NCI-H1436 treated with DMSO at 0.1 percent for 48 hours (cell line): ENCODE measurements at regions not wholly inside any gene's neighbourhood (a gene's known extent, or its start where the extent isn't known, plus 50 kb on each side); places are given as distances from the start of the nearest gene placed in this dataset.
"Not testable (repeated sequence)": the region's sequence is repeated elsewhere in the genome, so short reads cannot be mapped to it uniquely, and the experiment has no call there.

Experiments used
- DNase-seq: peaks from one replicate; lab custom pipeline; 2025; lab: John Stamatoyannopoulos, UW

GRCh38 chr13:89977203-89977602 is 1370.3 kb upstream of the MIR17HG start:
- no peak for DNase-seq

- DNase-seq: no peak
These were observed 1366.6 kb upstream of the MIR17HG start for GRCh38 chr13:89980896-89981295.

GRCh38 chr13:89982407-89983095 is 1364.9 kb upstream of the MIR17HG start:
- DNase-seq: no peak

- DNase-seq: no peak
These were observed 1359.3 kb upstream of the MIR17HG start for GRCh38 chr13:89988206-89988605.

- no peak for DNase-seq
These were observed 1343.9 kb upstream of the MIR17HG start for GRCh38 chr13:90003566-90003965.

- DNase-seq: no peak
These were observed 1338.8 kb upstream of the MIR17HG start for GRCh38 chr13:90008707-90009149.

GRCh38 chr13:90014038-90014437 is 1333.4 kb upstream of the MIR17HG start:
- DNase-seq: no peak

GRCh38 chr13:90015565-90016507 is 1331.7 kb upstream of the MIR17HG start:
- no peak for DNase-seq

- no peak for DNase-seq
These were observed 1330.8 kb upstream of the MIR17HG start for GRCh38 chr13:90016688-90017087.

GRCh38 chr13:90020536-90021070 is 1326.9 kb upstream of the MIR17HG start:
- no peak for DNase-seq

GRCh38 chr13:90027409-90027808 is 1320.1 kb upstream of the MIR17HG start:
- no peak for DNase-seq

- no peak for DNase-seq
These were observed 1315.2 kb upstream of the MIR17HG start for GRCh38 chr13:90032313-90032712.

- DNase-seq: no peak
These were observed 1314.5 kb upstream of the MIR17HG start for GRCh38 chr13:90032841-90033493.

GRCh38 chr13:90039516-90039915 is 1308.0 kb upstream of the MIR17HG start:
- DNase-seq: no peak

GRCh38 chr13:90047600-90047999 is 1299.9 kb upstream of the MIR17HG start:
- DNase-seq: no peak

GRCh38 chr13:90049989-90050671 is 1297.4 kb upstream of the MIR17HG start:
- DNase-seq: no peak

- no peak for DNase-seq
These were observed 1292.4 kb upstream of the MIR17HG start for GRCh38 chr13:90055121-90055520.

GRCh38 chr13:90055760-90056159 is 1291.7 kb upstream of the MIR17HG start:
- no peak for DNase-seq

- not testable (repeated sequence) for DNase-seq
These were observed 1283.3 kb upstream of the MIR17HG start for GRCh38 chr13:90064226-90064625.

GRCh38 chr13:90068658-90069057 is 1278.8 kb upstream of the MIR17HG start:
- DNase-seq: no peak

- no peak for DNase-seq
These were observed 1277.1 kb upstream of the MIR17HG start for GRCh38 chr13:90070362-90070761.
